PFSK-1 (cell line): ENCODE measurements at regions not wholly inside any gene's neighbourhood (a gene's known extent, or its start where the extent isn't known, plus 50 kb on each side); places are given as distances from the start of the nearest gene placed in this dataset.

ENCODE experiments used
- FOXP2 ChIP-seq: optimal IDR thresholded peaks from 2 replicates; pipeline ENCODE3; 2011; ENCODE audit warnings: borderline replicate concordance, control low read depth, inconsistent platforms; ENCODE audit not compliant: insufficient read depth; ENCODE audit errors: extremely low read length, extremely low read depth
- POLR2AphosphoS5 ChIP-seq: IDR thresholded peaks from 2 replicates; pipeline ENCODE4 v1.6.1; 2012; ENCODE audit warnings: low read depth, mild to moderate bottlenecking, control low read depth, low read length, moderate library complexity
- REST ChIP-seq, 2 experiments: IDR thresholded peaks; 2 replicates each; pipeline versions ENCODE4 v1.6.1 to v1.8.0; 2011 to 2012; ENCODE audit warnings: low read depth in 2 of 2, low read length in 2 of 2, control low read depth in 1 of 2, inconsistent platforms in 1 of 2, mild to moderate bottlenecking in 1 of 2, moderate library complexity in 1 of 2; ENCODE audit not compliant: insufficient read depth in 1 of 2
- SIN3A ChIP-seq: IDR thresholded peaks from 2 replicates; pipeline ENCODE4 v1.6.1; 2012; ENCODE audit warnings: mild to moderate bottlenecking, low read length, moderate library complexity, borderline replicate concordance; ENCODE audit not compliant: insufficient read depth
- TAF1 ChIP-seq: IDR thresholded peaks from 2 replicates; pipeline ENCODE4 v1.6.1; 2012; ENCODE audit warnings: low read length, control low read depth, borderline replicate concordance; ENCODE audit not compliant: insufficient read depth

- no peak for TF ChIP-seq REST (IDR thresholded peaks at IDR 0.05; ENCODE audit: insufficient read depth in 1 of 2, low read depth in 2 of 2, low read length in 2 of 2)
- TF ChIP-seq SIN3A, result no peak
- TF ChIP-seq POLR2AphosphoS5, result no peak
- TF ChIP-seq TAF1, result no peak
- TF ChIP-seq FOXP2, result no peak
These were observed 66.1 kb upstream of the SIAH1 start for GRCh38 chr16:48451323-48451722.

- TF ChIP-seq FOXP2 (no peak), TAF1 (no peak), REST (IDR thresholded peaks at IDR 0.05; ENCODE audit: insufficient read depth in 1 of 2, low read depth in 2 of 2, low read length in 2 of 2) (no peak), POLR2AphosphoS5 (no peak), SIN3A (no peak)
These were observed 65.2 kb upstream of the SIAH1 start for GRCh38 chr16:48450367-48450766.

GRCh38 chr16:48448841-48449481 lies 63.7 kb upstream of the SIAH1 start:
- TF ChIP-seq TAF1 (no peak), FOXP2 (no peak), SIN3A (no peak), POLR2AphosphoS5 (no peak), REST (IDR thresholded peaks at IDR 0.05; ENCODE audit: insufficient read depth in 1 of 2, low read depth in 2 of 2, low read length in 2 of 2) (no peak)

- TF ChIP-seq REST (IDR thresholded peaks at IDR 0.05; ENCODE audit: insufficient read depth in 1 of 2, low read depth in 2 of 2, low read length in 2 of 2) (no peak), SIN3A (no peak), TAF1 (no peak), POLR2AphosphoS5 (no peak)
These were observed 62.8 kb upstream of the SIAH1 start for GRCh38 chr16:48447940-48448536.
